OCI-LY1 (cell line): ENCODE measurements at regions not wholly inside any gene's neighbourhood (a gene's known extent, or its start where the extent isn't known, plus 50 kb on each side); places are given as distances from the start of the nearest gene placed in this dataset.

ENCODE experiments used
- EZH2 ChIP-seq: fragments of 200-600 bp; sonication (generic), shearing (Covaris generic); IDR thresholded peaks from 2 replicates; pipeline ENCODE4 v1.8.0; 2017; ENCODE audit warnings: borderline replicate concordance, mixed run types, mild to moderate bottlenecking, antibody characterized with exemption, low read length, moderate library complexity, mixed read lengths
- TF ChIP-seq, protein P1 (sequence below): fragments of 200-600 bp; sonication (generic), shearing (Covaris generic); IDR thresholded peaks from 2 replicates; pipeline ENCODE4 v1.5.1; 2017; ENCODE audit warnings: mild to moderate bottlenecking, antibody characterized with exemption, low read length, moderate library complexity, mixed read lengths

DNA sequence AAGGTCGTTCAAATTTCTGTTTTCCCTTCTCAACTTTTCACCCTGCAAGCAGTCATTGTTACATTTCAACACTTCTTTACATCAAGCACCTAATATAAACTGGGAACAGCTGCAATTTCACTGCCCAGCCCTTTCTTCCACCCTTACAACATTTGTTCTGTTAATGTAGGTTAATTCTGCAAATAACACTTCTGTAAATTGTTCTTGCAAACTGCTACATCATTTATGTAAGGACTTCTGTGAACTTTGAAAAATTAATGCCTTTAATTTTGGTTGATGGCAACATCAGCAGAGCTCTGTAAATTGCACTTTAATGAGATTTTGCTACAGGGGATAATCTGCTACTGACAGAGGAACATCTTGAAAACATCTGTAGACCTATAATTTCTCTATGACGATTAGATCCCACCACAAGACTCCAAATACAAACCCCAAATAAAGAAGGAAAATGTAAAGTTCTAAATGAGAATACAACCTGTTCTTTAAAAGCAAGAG lies 93.5 kb downstream of the ZIC4 start:
- TF ChIP-seq, protein P1, sequence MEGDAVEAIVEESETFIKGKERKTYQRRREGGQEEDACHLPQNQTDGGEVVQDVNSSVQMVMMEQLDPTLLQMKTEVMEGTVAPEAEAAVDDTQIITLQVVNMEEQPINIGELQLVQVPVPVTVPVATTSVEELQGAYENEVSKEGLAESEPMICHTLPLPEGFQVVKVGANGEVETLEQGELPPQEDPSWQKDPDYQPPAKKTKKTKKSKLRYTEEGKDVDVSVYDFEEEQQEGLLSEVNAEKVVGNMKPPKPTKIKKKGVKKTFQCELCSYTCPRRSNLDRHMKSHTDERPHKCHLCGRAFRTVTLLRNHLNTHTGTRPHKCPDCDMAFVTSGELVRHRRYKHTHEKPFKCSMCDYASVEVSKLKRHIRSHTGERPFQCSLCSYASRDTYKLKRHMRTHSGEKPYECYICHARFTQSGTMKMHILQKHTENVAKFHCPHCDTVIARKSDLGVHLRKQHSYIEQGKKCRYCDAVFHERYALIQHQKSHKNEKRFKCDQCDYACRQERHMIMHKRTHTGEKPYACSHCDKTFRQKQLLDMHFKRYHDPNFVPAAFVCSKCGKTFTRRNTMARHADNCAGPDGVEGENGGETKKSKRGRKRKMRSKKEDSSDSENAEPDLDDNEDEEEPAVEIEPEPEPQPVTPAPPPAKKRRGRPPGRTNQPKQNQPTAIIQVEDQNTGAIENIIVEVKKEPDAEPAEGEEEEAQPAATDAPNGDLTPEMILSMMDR, result no peak
- no peak for TF ChIP-seq EZH2
